GM21367 (cell line): ENCODE measurements at regions not wholly inside any gene's neighbourhood (a gene's known extent, or its start where the extent isn't known, plus 50 kb on each side); places are given as distances from the start of the nearest gene placed in this dataset.

Experiments used
- ATAC-seq: cut with Tn5 transposase; IDR thresholded peaks from one replicate; pipeline ENCODE4 v1.9.1; 2021; ENCODE audit not compliant: unreplicated experiment

- no peak for ATAC-seq
These were observed 351.0 kb upstream of the POU3F3 start for GRCh38 chr2:104502901-104503300.

- ATAC-seq = no peak
These were observed 349.4 kb upstream of the POU3F3 start for GRCh38 chr2:104504331-104505073.

GRCh38 chr2:104518256-104518655 lies 335.7 kb upstream of the POU3F3 start:
- ATAC-seq = no peak

- no peak for ATAC-seq
These were observed 332.7 kb upstream of the POU3F3 start for GRCh38 chr2:104521247-104521646.

- ATAC-seq = no peak
These were observed 330.0 kb upstream of the POU3F3 start for GRCh38 chr2:104523921-104524320.

- no peak for ATAC-seq
These were observed 325.8 kb upstream of the POU3F3 start for GRCh38 chr2:104528101-104528500.

GRCh38 chr2:104531122-104531521 lies 322.8 kb upstream of the POU3F3 start:
- no peak for ATAC-seq

- no peak for ATAC-seq
These were observed 316.8 kb upstream of the POU3F3 start for GRCh38 chr2:104537116-104537515.

GRCh38 chr2:104538077-104538476 lies 315.8 kb upstream of the POU3F3 start:
- ATAC-seq = no peak

- ATAC-seq = no peak
These were observed 314.3 kb upstream of the POU3F3 start for GRCh38 chr2:104539649-104540048.

- ATAC-seq = no peak
These were observed 308.9 kb upstream of the POU3F3 start for GRCh38 chr2:104545055-104545454.

- no peak for ATAC-seq
These were observed 307.4 kb upstream of the POU3F3 start for GRCh38 chr2:104546537-104546936.

GRCh38 chr2:104547221-104547620 lies 306.7 kb upstream of the POU3F3 start:
- ATAC-seq = no peak

GRCh38 chr2:104561251-104561650 lies 292.7 kb upstream of the POU3F3 start:
- no peak for ATAC-seq

- no peak for ATAC-seq
These were observed 291.4 kb upstream of the POU3F3 start for GRCh38 chr2:104562537-104562936.

GRCh38 chr2:104563398-104563996 lies 290.4 kb upstream of the POU3F3 start:
- ATAC-seq = no peak

GRCh38 chr2:104568247-104568646 lies 285.7 kb upstream of the POU3F3 start:
- no peak for ATAC-seq

- ATAC-seq = no peak
These were observed 283.7 kb upstream of the POU3F3 start for GRCh38 chr2:104570259-104570658.

- ATAC-seq = no peak
These were observed 281.1 kb upstream of the POU3F3 start for GRCh38 chr2:104572834-104573233.

- ATAC-seq = no peak
These were observed 279.5 kb upstream of the POU3F3 start for GRCh38 chr2:104574367-104574766.

GRCh38 chr2:104577143-104577542 lies 276.8 kb upstream of the POU3F3 start:
- ATAC-seq = no peak

GRCh38 chr2:104582471-104582870 lies 271.4 kb upstream of the POU3F3 start:
- no peak for ATAC-seq

- no peak for ATAC-seq
These were observed 270.1 kb upstream of the POU3F3 start for GRCh38 chr2:104583811-104584210.
